Esophagus muscularis mucosa (tissue), 4 donors: ENCODE measurements at regions not wholly inside any gene's neighbourhood (a gene's known extent, or its start where the extent isn't known, plus 50 kb on each side); places are given as distances from the start of the nearest gene placed in this dataset.

Experiments used
- DNase-seq: peaks from one replicate; pipeline ENCODE4 v3.0.0-alpha.2; 2017; ENCODE audit errors: extremely low spot score
- H3K27ac ChIP-seq, 4 donors: fragments of 200-600 bp; sonication (generic); replicated peaks in 1 of 4; 1 replicate in 3 of 4; 2 replicates in 1 of 4; pipeline ENCODE4 v1.5.1; 2016 to 2019; ENCODE audit warnings: mild to moderate bottlenecking in 1 of 4
- H3K27me3 ChIP-seq, 4 donors: fragments of 200-600 bp; sonication (generic); one replicate each; pipeline versions ENCODE4 v1.5.1 to v1.6.0; 2016 to 2019
- H3K36me3 ChIP-seq, 4 donors: fragments of 200-600 bp; sonication (generic); one replicate each; pipeline ENCODE4 v1.5.1; 2016 to 2019
- H3K4me1 ChIP-seq, 4 donors: fragments of 200-600 bp; sonication (generic); one replicate each; pipeline ENCODE4 v1.5.1; 2016 to 2019
- H3K4me3 ChIP-seq, 4 donors: fragments of 200-600 bp; sonication (generic); 1 replicate in 2 of 4; 2 replicates in 2 of 4; pipeline ENCODE4 v1.5.1; 2016 to 2019; ENCODE audit warnings: mild to moderate bottlenecking in 4 of 4, moderate library complexity in 1 of 4
- H3K9me3 ChIP-seq, 4 donors: fragments of 200-600 bp; sonication (generic); 1 replicate in 3 of 4; 2 replicates in 1 of 4; pipeline ENCODE4 v1.5.1; 2016 to 2019
- CTCF ChIP-seq, 3 experiments: fragments of 200-600 bp in 2 of 3; fragments of 450-650 bp in 1 of 3; sonication (generic) in 2 of 3; IDR thresholded peaks; one replicate each; pipeline ENCODE4 v1.5.1; 2017 to 2019; ENCODE audit warnings: antibody characterized with exemption in 3 of 3, mild to moderate bottlenecking in 2 of 3, moderate library complexity in 1 of 3
- EP300 ChIP-seq: sonication (generic); formaldehyde crosslinking; IDR thresholded peaks from one replicate; pipeline ENCODE4 v1.6.1; 2017; ENCODE audit warnings: antibody characterized with exemption
- POLR2A ChIP-seq: fragments of 450-650 bp; IDR thresholded peaks from one replicate; pipeline ENCODE4 v1.6.1; 2017; ENCODE audit warnings: antibody characterized with exemption, moderate library complexity, mild to moderate bottlenecking, low read depth
- POLR2AphosphoS5 ChIP-seq, 2 donors: sonication (generic); formaldehyde crosslinking; IDR thresholded peaks; one replicate each; pipeline ENCODE4 v1.6.1; 2017; ENCODE audit warnings: antibody characterized with exemption in 2 of 2
- WGBS: methylation state at CpG from one replicate; pipeline ENCODE4 v1.1.5; 2018; 5-methylcytosine and 5-hydroxymethylcytosine counted together
- intact Hi-C: fragments of 100-400 bp; cut with DNase I; formaldehyde crosslinking; loops from one replicate; pipeline ENCODE4 v1.15.1; 2023

- Histone ChIP-seq H3K27me3 (no peaks in the 10 kb centered on the region), H3K4me1 (no peaks in the 10 kb centered on the region), H3K9me3 (no peaks in the 10 kb centered on the region), H3K36me3 (no peaks in the 10 kb centered on the region), H3K27ac (no peak overlapping the region), H3K4me3 (no peak overlapping the region)
- intact Hi-C loops = no loop called here
- WGBS = 59% methylated on average over 3 of the region's 3 CpGs
- no peak for DNase-seq
- TF ChIP-seq CTCF (IDR thresholded peaks at IDR 0.05) (no peak), POLR2A (no peak), EP300 (no peak), POLR2AphosphoS5 (IDR thresholded peaks at IDR 0.05) (no peak)
Observed at GRCh38 chr5:163659568-163659902, 154.1 kb downstream of the MAT2B start.

GRCh38 chr5:163660486-163660885 is 155.1 kb downstream of the MAT2B start:
- DNase-seq = no peak
- TF ChIP-seq POLR2AphosphoS5 (IDR thresholded peaks at IDR 0.05) = no peak
- TF ChIP-seq CTCF (IDR thresholded peaks at IDR 0.05) = no peak
- no peak for TF ChIP-seq EP300
- Histone ChIP-seq H3K9me3 (no peaks in the 10 kb centered on the region), H3K4me1 (no peaks in the 10 kb centered on the region), H3K36me3 (no peaks in the 10 kb centered on the region), H3K4me3 (no peak overlapping the region), H3K27me3 (no peaks in the 10 kb centered on the region), H3K27ac (no peak overlapping the region)
- intact Hi-C loops = no loop called here
- 88% methylated on average over 1 of the region's 1 CpG for WGBS

GRCh38 chr5:163661360-163661759 is 155.9 kb downstream of the MAT2B start:
- Histone ChIP-seq H3K27me3 (no peaks in the 10 kb centered on the region), H3K36me3 (no peaks in the 10 kb centered on the region), H3K4me3 (no peak overlapping the region), H3K4me1 (no peaks in the 10 kb centered on the region), H3K27ac (no peak overlapping the region), H3K9me3 (no peaks in the 10 kb centered on the region)
- intact Hi-C loops = no loop called here
- TF ChIP-seq EP300 (no peak), POLR2A (no peak)
- DNase-seq = no peak
- whole genome bisulfite sequencing = 71% methylated on average over 1 of the region's 1 CpG

- intact Hi-C loops = no loop called here
- H3K36me3 ChIP-seq = no peaks in the 10 kb centered on the region
- H3K27me3 ChIP-seq = no peaks in the 10 kb centered on the region
- H3K9me3 ChIP-seq = no peaks in the 10 kb centered on the region
- H3K4me1 ChIP-seq = no peaks in the 10 kb centered on the region
- no peak for TF ChIP-seq POLR2A
- TF ChIP-seq CTCF (IDR thresholded peaks at IDR 0.05) = no peak
- no peak for TF ChIP-seq EP300
- TF ChIP-seq POLR2AphosphoS5 (IDR thresholded peaks at IDR 0.05) = no peak
- DNase-seq = no peak
- no peak overlapping the region for H3K4me3 ChIP-seq
- no peak overlapping the region for H3K27ac ChIP-seq
Observed at GRCh38 chr5:163670036-163670435, 164.6 kb downstream of the MAT2B start.

GRCh38 chr5:163677092-163677491 is 171.7 kb downstream of the MAT2B start:
- no peaks in the 10 kb centered on the region for H3K27me3 ChIP-seq
- H3K27ac ChIP-seq = no peak overlapping the region
- H3K36me3 ChIP-seq = no peaks in the 10 kb centered on the region
- intact Hi-C loops = no loop called here
- no peak overlapping the region for H3K4me3 ChIP-seq
- no peaks in the 10 kb centered on the region for H3K4me1 ChIP-seq
- no peak for DNase-seq
- H3K9me3 ChIP-seq = no peaks in the 10 kb centered on the region
- 97% methylated on average over 2 of the region's 2 CpGs for WGBS
- TF ChIP-seq EP300 (no peak), POLR2A (no peak), POLR2AphosphoS5 (IDR thresholded peaks at IDR 0.05) (no peak), CTCF (IDR thresholded peaks at IDR 0.05) (no peak)
